AG20443 (cell line): ENCODE measurements at regions not wholly inside any gene's neighbourhood (a gene's known extent, or its start where the extent isn't known, plus 50 kb on each side); places are given as distances from the start of the nearest gene placed in this dataset.
"Not testable (repeated sequence)": the region's sequence is repeated elsewhere in the genome, so short reads cannot be mapped to it uniquely, and the experiment has no call there.

ENCODE experiments used
- DNase-seq: peaks from one replicate; pipeline ENCODE4 v3.0.0; 2012; ENCODE audit warnings: low spot score, mixed read lengths

- DNase-seq: not testable (repeated sequence)
These were observed 53.0 kb upstream of the C1QTNF3 start for GRCh38 chr5:34096033-34096432.

GRCh38 chr5:34099891-34100290 lies 56.9 kb upstream of the C1QTNF3 start:
- DNase-seq: not testable (repeated sequence)

- not testable (repeated sequence) for DNase-seq
These were observed 58.6 kb upstream of the C1QTNF3 start for GRCh38 chr5:34101567-34101966.

GRCh38 chr5:34108897-34109296 lies 65.9 kb upstream of the C1QTNF3 start:
- DNase-seq: not testable (repeated sequence)

GRCh38 chr5:34124280-34124679 lies 81.3 kb upstream of the C1QTNF3 start:
- DNase-seq: not testable (repeated sequence)

- DNase-seq: not testable (repeated sequence)
These were observed 82.3 kb upstream of the C1QTNF3 start for GRCh38 chr5:34125354-34125753.

GRCh38 chr5:34126741-34127140 lies 83.7 kb upstream of the C1QTNF3 start:
- DNase-seq: not testable (repeated sequence)

GRCh38 chr5:34127818-34128217 lies 84.8 kb upstream of the C1QTNF3 start:
- DNase-seq: not testable (repeated sequence)

GRCh38 chr5:34128890-34129289 lies 85.9 kb upstream of the C1QTNF3 start:
- DNase-seq: not testable (repeated sequence)

GRCh38 chr5:34154988-34155387 lies 112.0 kb upstream of the C1QTNF3 start:
- DNase-seq: not testable (repeated sequence)

- DNase-seq: peak; percentile 50
These were observed 113.8 kb upstream of the C1QTNF3 start for GRCh38 chr5:34156703-34157414.

- DNase-seq: not testable (repeated sequence)
These were observed 117.9 kb upstream of the C1QTNF3 start for GRCh38 chr5:34160904-34161303.

- DNase-seq: not testable (repeated sequence)
These were observed 128.4 kb upstream of the C1QTNF3 start for GRCh38 chr5:34171398-34171797.

GRCh38 chr5:34179453-34180190 lies 136.6 kb upstream of the C1QTNF3 start:
- not testable (repeated sequence) for DNase-seq

GRCh38 chr5:34180225-34180624 lies 137.2 kb upstream of the C1QTNF3 start:
- DNase-seq: not testable (repeated sequence)

GRCh38 chr5:34180940-34181614 lies 138.1 kb upstream of the C1QTNF3 start:
- not testable (repeated sequence) for DNase-seq

GRCh38 chr5:34185005-34185404 lies 142.0 kb upstream of the C1QTNF3 start:
- not testable (repeated sequence) for DNase-seq

GRCh38 chr5:34185572-34185971 lies 142.6 kb upstream of the C1QTNF3 start:
- DNase-seq: not testable (repeated sequence)

- not testable (repeated sequence) for DNase-seq
These were observed 143.1 kb upstream of the C1QTNF3 start for GRCh38 chr5:34186108-34186507.

- not testable (repeated sequence) for DNase-seq
These were observed 143.9 kb upstream of the C1QTNF3 start for GRCh38 chr5:34186865-34187264.

- not testable (repeated sequence) for DNase-seq
These were observed 144.4 kb upstream of the C1QTNF3 start for GRCh38 chr5:34187441-34187840.

GRCh38 chr5:34188001-34188822 lies 145.2 kb upstream of the C1QTNF3 start:
- not testable (repeated sequence) for DNase-seq
